ENCODE measurements at regions not wholly inside any gene's neighbourhood (a gene's known extent, or its start where the extent isn't known, plus 50 kb on each side); places are given as distances from the start of the nearest gene placed in this dataset.

- Histone ChIP-seq H4K20me1 (ENCODE audit: insufficient read depth, low read length) (no peaks in the 10 kb centered on the region), H3K9me3 (ENCODE audit: low read length) (no peaks in the 10 kb centered on the region), H3K79me2 (ENCODE audit: insufficient read depth, low read length) (no peaks in the 10 kb centered on the region), H3K27me3 (ENCODE audit: control insufficient read depth in 1 of 2, insufficient read depth in 2 of 2, low read length in 2 of 2) (no peaks in the 10 kb centered on the region), H3K36me3 (replicated peaks in 1 of 2; ENCODE audit: control insufficient read depth in 1 of 2, insufficient read depth in 2 of 2, low read length in 2 of 2) (no peaks in the 10 kb centered on the region), H3K4me3 (replicated peaks in 1 of 3; ENCODE audit: insufficient read depth in 1 of 3, low read depth in 2 of 3, low read length in 3 of 3) (no peak overlapping the region), H3K27ac (ENCODE audit: extremely low read length, insufficient read depth, low read length) (no peak overlapping the region), H3K4me1 (ENCODE audit: insufficient read depth, low read length) (no peaks in the 10 kb centered on the region), H3K4me2 (ENCODE audit: low read depth, low read length) (no peak overlapping the region), H3K9ac (ENCODE audit: insufficient read depth, low read depth, low read length) (no peak overlapping the region), H2AFZ (ENCODE audit: low read length) (no peak overlapping the region)
- CTCF ChIA-PET (ENCODE audit: low intra/inter-chr PET ratio, low total read pairs) = no interaction called here
- no TSS peak for BruUV-seq (replicated peaks)
- POLR2A ChIA-PET = no interaction called here
- no peak for FAIRE-seq
- intact Hi-C loops (cut with micrococcal nuclease; ENCODE audit: unreplicated experiment) = no loop called here
- in situ Hi-C loops (cut with HindIII; ENCODE audit: extremely low pct_ligation_motif_present, low pct_unique_long_range_greater_than_20kb) = no loop called here
- no peak for ATAC-seq
- TF ChIP-seq RFX1 (IDR thresholded peaks at IDR 0.05) (no peak), ZSCAN20 (CRISPR knock-in tag; IDR thresholded peaks at IDR 0.05; ENCODE audit: borderline replicate concordance) (no peak), ZNF563 (CRISPR knock-in tag; IDR thresholded peaks at IDR 0.05) (no peak), NRL (CRISPR knock-in tag; IDR thresholded peaks at IDR 0.05; ENCODE audit: borderline replicate concordance) (no peak), RELA (CRISPR knock-in tag; IDR thresholded peaks at IDR 0.05) (no peak), HINFP (CRISPR knock-in tag; IDR thresholded peaks at IDR 0.05; ENCODE audit: low read depth) (no peak), PITX1 (CRISPR knock-in tag; IDR thresholded peaks at IDR 0.05) (no peak), ZNF576 (CRISPR knock-in tag; IDR thresholded peaks at IDR 0.05) (no peak), TAF1 (CRISPR knock-in tag; IDR thresholded peaks at IDR 0.05) (no peak), PAF1 (CRISPR knock-in tag; IDR thresholded peaks at IDR 0.05) (no peak), ZNF235 (CRISPR knock-in tag; IDR thresholded peaks at IDR 0.05; ENCODE audit: borderline replicate concordance) (no peak), PBX2 (CRISPR knock-in tag; IDR thresholded peaks at IDR 0.05) (no peak), ISL2 (CRISPR knock-in tag; IDR thresholded peaks at IDR 0.05) (no peak)
- no peak for DNase-seq (ENCODE audit: low spot score)
Observed at GRCh38 chr12:67040861-67041137, 228.4 kb upstream of the CAND1 start.

All from HepG2 (cell line).